ENCODE measurements at regions not wholly inside any gene's neighbourhood (a gene's known extent, or its start where the extent isn't known, plus 50 kb on each side); places are given as distances from the start of the nearest gene placed in this dataset.

GRCh38 chr20:19819149-19819548, 61.1 kb downstream of the RIN2 start:
- TF ChIP-seq, protein P1, sequence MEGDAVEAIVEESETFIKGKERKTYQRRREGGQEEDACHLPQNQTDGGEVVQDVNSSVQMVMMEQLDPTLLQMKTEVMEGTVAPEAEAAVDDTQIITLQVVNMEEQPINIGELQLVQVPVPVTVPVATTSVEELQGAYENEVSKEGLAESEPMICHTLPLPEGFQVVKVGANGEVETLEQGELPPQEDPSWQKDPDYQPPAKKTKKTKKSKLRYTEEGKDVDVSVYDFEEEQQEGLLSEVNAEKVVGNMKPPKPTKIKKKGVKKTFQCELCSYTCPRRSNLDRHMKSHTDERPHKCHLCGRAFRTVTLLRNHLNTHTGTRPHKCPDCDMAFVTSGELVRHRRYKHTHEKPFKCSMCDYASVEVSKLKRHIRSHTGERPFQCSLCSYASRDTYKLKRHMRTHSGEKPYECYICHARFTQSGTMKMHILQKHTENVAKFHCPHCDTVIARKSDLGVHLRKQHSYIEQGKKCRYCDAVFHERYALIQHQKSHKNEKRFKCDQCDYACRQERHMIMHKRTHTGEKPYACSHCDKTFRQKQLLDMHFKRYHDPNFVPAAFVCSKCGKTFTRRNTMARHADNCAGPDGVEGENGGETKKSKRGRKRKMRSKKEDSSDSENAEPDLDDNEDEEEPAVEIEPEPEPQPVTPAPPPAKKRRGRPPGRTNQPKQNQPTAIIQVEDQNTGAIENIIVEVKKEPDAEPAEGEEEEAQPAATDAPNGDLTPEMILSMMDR (conservative IDR thresholded peaks at IDR 0.05; ENCODE audit: low read length), result no peak
- no peak for TF ChIP-seq EZH2phosphoT487 (IDR thresholded peaks at IDR 0.05; ENCODE audit: borderline replicate concordance)

All from Loucy (cell line).